KMS-11 (cell line): ENCODE measurements at regions not wholly inside any gene's neighbourhood (a gene's known extent, or its start where the extent isn't known, plus 50 kb on each side); places are given as distances from the start of the nearest gene placed in this dataset.
"Not testable (repeated sequence)": the region's sequence is repeated elsewhere in the genome, so short reads cannot be mapped to it uniquely, and the experiment has no call there.

Experiments used
- H2AFZ ChIP-seq: fragments of 200-600 bp; sonication (generic); 2 replicates; pipeline ENCODE4 v1.6.1; 2016; ENCODE audit warnings: antibody characterized with exemption, mixed run types, low read depth
- H3K27ac ChIP-seq: fragments of 200-600 bp; sonication (generic); 2 replicates; pipeline ENCODE4 v1.6.1; 2016; ENCODE audit warnings: mild to moderate bottlenecking, mixed run types
- H3K27me3 ChIP-seq: fragments of 200-600 bp; sonication (generic); 2 replicates; pipeline ENCODE4 v1.6.1; 2017; ENCODE audit warnings: mild to moderate bottlenecking, low read depth, mixed run types, moderate library complexity; ENCODE audit not compliant: insufficient read depth
- H3K36me3 ChIP-seq: fragments of 200-600 bp; sonication (generic); 2 replicates; pipeline ENCODE4 v1.6.1; 2017; ENCODE audit warnings: mild to moderate bottlenecking, mixed run types; ENCODE audit not compliant: insufficient read depth
- H3K4me1 ChIP-seq: fragments of 200-600 bp; sonication (generic); 2 replicates; pipeline ENCODE4 v1.6.1; 2016; ENCODE audit warnings: mild to moderate bottlenecking, low read depth, mixed run types; ENCODE audit not compliant: poor library complexity, severe bottlenecking
- H3K4me2 ChIP-seq: fragments of 200-600 bp; sonication (generic); 2 replicates; pipeline ENCODE4 v1.7.0; 2016; ENCODE audit warnings: mild to moderate bottlenecking, mixed run types
- H3K4me3 ChIP-seq: fragments of 200-600 bp; sonication (generic); IDR thresholded peaks from 2 replicates; pipeline ENCODE4 v1.6.1; 2017; ENCODE audit warnings: low read depth, low read length, mixed read lengths; ENCODE audit not compliant: insufficient read depth
- H3K79me2 ChIP-seq: fragments of 200-600 bp; sonication (generic); 2 replicates; pipeline ENCODE4 v1.6.1; 2016; ENCODE audit warnings: low read depth, mixed run types; ENCODE audit not compliant: insufficient read depth
- H3K9ac ChIP-seq: fragments of 200-600 bp; sonication (generic); 2 replicates; pipeline ENCODE4 v1.6.1; 2016; ENCODE audit warnings: mild to moderate bottlenecking, mixed run types
- H4K20me1 ChIP-seq: fragments of 200-600 bp; sonication (generic); 2 replicates; pipeline ENCODE4 v1.6.1; 2016; ENCODE audit warnings: mild to moderate bottlenecking, mixed run types; ENCODE audit not compliant: insufficient read depth
- TF ChIP-seq, protein P1 (sequence below): fragments of 200-600 bp; sonication (generic); conservative IDR thresholded peaks from 2 replicates; pipeline ENCODE4 v1.6.1; 2017; ENCODE audit warnings: low read depth, mild to moderate bottlenecking, antibody characterized with exemption, low read length, moderate library complexity, mixed read lengths

DNA sequence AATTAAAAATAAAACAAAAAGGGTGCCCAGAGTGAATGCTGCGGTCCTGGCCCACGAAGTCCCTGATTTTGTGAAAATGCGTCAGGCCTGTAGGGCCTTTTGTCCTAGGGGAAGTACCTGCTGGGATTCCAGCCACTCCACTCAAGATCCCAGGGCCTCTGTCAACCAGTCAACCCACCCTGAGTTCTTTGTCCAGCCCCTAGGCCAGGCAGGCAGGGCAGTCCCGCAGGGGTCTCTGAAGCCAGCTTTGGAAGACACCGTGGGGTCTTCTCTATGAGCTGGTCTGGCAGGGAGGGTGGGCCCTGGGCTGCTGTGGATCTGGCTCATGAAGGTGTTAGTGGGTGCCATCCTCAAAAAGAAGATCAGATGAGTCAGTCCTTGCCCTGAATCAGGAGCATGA is 452.5 kb upstream of the MKI67 start:
- H4K20me1 ChIP-seq = no peaks in the 10 kb centered on the region
- no peak overlapping the region for H3K4me3 ChIP-seq
- TF ChIP-seq, protein P1, sequence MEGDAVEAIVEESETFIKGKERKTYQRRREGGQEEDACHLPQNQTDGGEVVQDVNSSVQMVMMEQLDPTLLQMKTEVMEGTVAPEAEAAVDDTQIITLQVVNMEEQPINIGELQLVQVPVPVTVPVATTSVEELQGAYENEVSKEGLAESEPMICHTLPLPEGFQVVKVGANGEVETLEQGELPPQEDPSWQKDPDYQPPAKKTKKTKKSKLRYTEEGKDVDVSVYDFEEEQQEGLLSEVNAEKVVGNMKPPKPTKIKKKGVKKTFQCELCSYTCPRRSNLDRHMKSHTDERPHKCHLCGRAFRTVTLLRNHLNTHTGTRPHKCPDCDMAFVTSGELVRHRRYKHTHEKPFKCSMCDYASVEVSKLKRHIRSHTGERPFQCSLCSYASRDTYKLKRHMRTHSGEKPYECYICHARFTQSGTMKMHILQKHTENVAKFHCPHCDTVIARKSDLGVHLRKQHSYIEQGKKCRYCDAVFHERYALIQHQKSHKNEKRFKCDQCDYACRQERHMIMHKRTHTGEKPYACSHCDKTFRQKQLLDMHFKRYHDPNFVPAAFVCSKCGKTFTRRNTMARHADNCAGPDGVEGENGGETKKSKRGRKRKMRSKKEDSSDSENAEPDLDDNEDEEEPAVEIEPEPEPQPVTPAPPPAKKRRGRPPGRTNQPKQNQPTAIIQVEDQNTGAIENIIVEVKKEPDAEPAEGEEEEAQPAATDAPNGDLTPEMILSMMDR = no peak
- no peaks in the 10 kb centered on the region for H3K4me1 ChIP-seq
- no peak overlapping the region for H3K9ac ChIP-seq
- H3K36me3 ChIP-seq = no peaks in the 10 kb centered on the region
- no peaks in the 10 kb centered on the region for H3K27me3 ChIP-seq
- no peak overlapping the region for H2AFZ ChIP-seq
- no peaks in the 10 kb centered on the region for H3K79me2 ChIP-seq
- no peak overlapping the region for H3K4me2 ChIP-seq
- no peak overlapping the region for H3K27ac ChIP-seq

DNA sequence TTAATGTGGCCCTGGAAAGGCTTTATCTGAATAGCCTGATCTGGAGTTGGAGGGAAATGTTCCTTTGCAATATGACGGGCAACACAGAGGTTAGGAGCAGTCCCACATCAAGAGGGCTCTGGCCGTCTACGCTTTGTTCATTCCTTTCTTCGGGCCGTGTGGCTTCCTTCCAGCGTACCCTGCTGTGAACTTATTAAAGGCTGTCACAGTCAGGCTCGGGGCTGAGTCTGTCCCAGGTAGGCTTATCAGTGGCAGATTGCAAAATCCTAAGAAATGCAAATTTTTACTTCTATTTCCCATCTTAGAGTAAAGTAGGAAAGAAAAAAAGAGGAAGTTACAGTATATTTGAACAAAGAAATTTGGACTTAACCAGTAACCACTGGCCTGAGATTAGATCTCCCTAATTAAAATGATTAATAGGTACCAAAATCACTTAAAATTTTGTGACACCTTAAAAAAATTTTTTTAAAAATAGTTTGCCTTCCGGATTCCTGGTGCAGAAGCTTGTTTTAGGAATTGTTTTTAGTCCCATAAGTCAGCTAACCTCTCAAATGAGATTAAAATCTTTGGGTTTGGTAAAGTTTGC is 453.1 kb upstream of the MKI67 start:
- Histone ChIP-seq H3K27me3 (no peaks in the 10 kb centered on the region), H2AFZ (no peak overlapping the region), H3K27ac (no peak overlapping the region), H3K4me1 (no peaks in the 10 kb centered on the region), H3K79me2 (no peaks in the 10 kb centered on the region), H3K9ac (no peak overlapping the region), H3K4me3 (no peak overlapping the region), H4K20me1 (no peaks in the 10 kb centered on the region), H3K36me3 (no peaks in the 10 kb centered on the region), H3K4me2 (no peak overlapping the region)
- TF ChIP-seq, protein P1 = no peak

DNA sequence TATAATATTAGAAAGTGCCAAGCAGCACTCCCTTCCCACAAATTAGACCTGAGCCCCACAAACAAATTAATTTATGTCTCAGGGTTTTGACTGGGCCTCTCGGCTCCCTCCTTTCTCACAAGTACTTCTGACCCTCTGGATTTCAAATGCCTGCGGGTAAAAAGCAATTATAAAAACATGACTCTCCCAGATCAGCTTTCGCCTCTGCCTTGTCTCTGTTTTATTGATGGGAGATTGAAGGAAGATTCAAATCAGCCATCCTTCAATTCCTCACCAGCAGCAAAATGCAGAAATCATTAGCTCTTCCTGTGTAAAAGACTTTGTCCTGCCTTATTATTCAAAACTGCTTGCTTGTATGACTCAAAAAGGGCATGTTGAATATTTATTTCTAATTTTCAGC is 453.7 kb upstream of the MKI67 start:
- H3K4me3 ChIP-seq = no peak overlapping the region
- no peak overlapping the region for H3K9ac ChIP-seq
- no peaks in the 10 kb centered on the region for H3K4me1 ChIP-seq
- no peak overlapping the region for H3K27ac ChIP-seq
- H4K20me1 ChIP-seq = no peaks in the 10 kb centered on the region
- no peak overlapping the region for H2AFZ ChIP-seq
- TF ChIP-seq, protein P1 = no peak
- no peak overlapping the region for H3K4me2 ChIP-seq
- H3K79me2 ChIP-seq = no peaks in the 10 kb centered on the region
- H3K27me3 ChIP-seq = no peaks in the 10 kb centered on the region
- H3K36me3 ChIP-seq = no peaks in the 10 kb centered on the region

DNA sequence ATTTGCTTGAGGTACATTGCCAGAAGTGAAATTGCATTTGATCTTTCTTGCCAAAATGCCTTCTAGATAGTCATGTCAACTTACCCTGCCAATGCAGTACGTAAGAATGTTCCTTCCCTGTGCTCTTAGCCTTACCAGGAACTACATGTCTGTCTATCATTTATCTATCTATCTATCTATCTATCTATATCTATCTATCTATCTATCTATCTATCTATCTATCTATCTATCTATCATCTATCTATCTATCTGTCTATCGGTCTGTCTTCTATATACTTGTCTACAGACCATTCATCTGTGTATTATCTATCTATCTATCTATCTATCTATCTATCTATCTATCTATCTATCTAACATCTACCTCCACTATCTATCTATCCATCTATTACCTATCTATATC is 456.9 kb upstream of the MKI67 start:
- H3K27me3 ChIP-seq, H3K4me2 ChIP-seq, H3K4me3 ChIP-seq, H3K36me3 ChIP-seq, H3K9ac ChIP-seq, H2AFZ ChIP-seq, H3K4me1 ChIP-seq, H4K20me1 ChIP-seq, H3K79me2 ChIP-seq, H3K27ac ChIP-seq: not testable (repeated sequence)

DNA sequence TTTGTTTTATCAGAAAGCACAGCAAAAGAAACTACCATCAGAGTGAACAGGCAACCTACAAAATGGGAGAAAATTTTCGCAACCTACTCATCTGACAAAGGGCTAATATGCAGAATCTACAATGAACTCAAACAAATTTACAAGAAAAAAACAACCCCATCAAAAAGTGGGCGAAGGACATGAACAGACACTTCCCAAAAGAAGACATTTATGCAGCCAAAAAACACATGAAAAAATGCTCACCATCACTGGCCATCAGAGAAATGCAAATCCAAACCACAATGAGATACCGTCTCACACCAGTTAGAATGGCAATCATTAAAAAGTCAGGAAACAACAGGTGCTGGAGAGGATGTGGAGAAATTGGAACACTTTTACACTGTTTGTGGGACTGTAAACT is 460.4 kb upstream of the MKI67 start:
- H3K27me3 ChIP-seq, H3K4me1 ChIP-seq, H3K9ac ChIP-seq, H3K27ac ChIP-seq, H3K4me3 ChIP-seq, H3K79me2 ChIP-seq, H2AFZ ChIP-seq, H4K20me1 ChIP-seq, H3K4me2 ChIP-seq, H3K36me3 ChIP-seq: not testable (repeated sequence)
